HCT116 (cell line): ENCODE measurements at regions not wholly inside any gene's neighbourhood (a gene's known extent, or its start where the extent isn't known, plus 50 kb on each side); places are given as distances from the start of the nearest gene placed in this dataset.
A peak's percentile ranks its signal among the peaks of the same experiment; 100 is the strongest.

ENCODE experiments used
- ATAC-seq: fragments of 200-7000 bp; cut with Tn5 transposase; 2 replicates; pipeline ENCODE4 v1.9.1; 2020; ENCODE audit warnings: mild to moderate bottlenecking, moderate library complexity
- BruUV-seq: library from RNA; stranded (reverse); fragments of 400-500 nt; replicated peaks from 2 replicates; lab custom pipeline; 2021; lab: Mats Ljungman, UMichigan
- CTCF ChIA-PET: fragments of 300-600 bp; sonication (Branson Sonifier 250); formaldehyde crosslinking; loops from one replicate; lab custom pipeline; 2021; ENCODE audit warnings: antibody characterized with exemption; lab: Charles Lee
- POLR2A ChIA-PET: fragments of 300-600, 350-600 bp; sonication (Branson Sonifier 250); formaldehyde crosslinking; loops from one replicate; lab custom pipeline; 2021; ENCODE audit warnings: antibody characterized with exemption; lab: Charles Lee
- RAD21 ChIA-PET, 2 experiments: fragments of 300-600 bp; sonication (Branson Sonifier 250); formaldehyde crosslinking; loops; one replicate each; lab custom pipeline; 2023; ENCODE audit warnings: low total read pairs in 2 of 2; ENCODE audit not compliant: uncharacterized antibody in 2 of 2, unreplicated experiment in 2 of 2, low non-redundant PET in 1 of 2; lab: Charles Lee
- DNase-seq: peaks from one replicate; pipeline ENCODE4 v3.0.0-alpha.2; 2010; ENCODE audit warnings: low read depth, low spot score
- H2AFZ ChIP-seq: fragments of 200-600 bp; shearing (Covaris generic), sonication (generic); 2 replicates; pipeline ENCODE4 v1.6.1; 2017; ENCODE audit warnings: low read depth, mixed run types, mixed read lengths, antibody characterized with exemption, low read length; ENCODE audit not compliant: poor library complexity, severe bottlenecking
- H3K27ac ChIP-seq: 2 replicates; pipeline ENCODE4 v1.5.1; 2012; ENCODE audit warnings: low read depth, low read length
- H3K27me3 ChIP-seq: fragments of 200-600 bp; sonication (generic); 2 replicates; pipeline ENCODE4 v1.6.1; 2016; ENCODE audit warnings: mixed run types, low read length, mixed read lengths; ENCODE audit not compliant: insufficient read depth
- H3K36me3 ChIP-seq, 2 experiments: fragments of 200-500 bp in 1 of 2; fragments of 200-600 bp in 1 of 2; sonication (Bioruptor generic) in 1 of 2; sonication (generic) in 1 of 2; 2 replicates each; pipeline versions ENCODE4 v1.5.1 to v1.6.1; 2014 to 2016; ENCODE audit warnings: low read length in 2 of 2, inconsistent platforms in 1 of 2, mixed read lengths in 1 of 2, mixed run types in 1 of 2; ENCODE audit not compliant: insufficient read depth in 2 of 2, control insufficient read depth in 1 of 2
- H3K4me1 ChIP-seq, 2 experiments: fragments of 200-600 bp in 1 of 2; sonication (generic) in 1 of 2; 2 replicates each; pipeline versions ENCODE4 v1.5.1 to v1.6.1; 2012 to 2017; ENCODE audit warnings: low read length in 2 of 2, inconsistent platforms in 1 of 2, mild to moderate bottlenecking in 1 of 2, mixed read lengths in 1 of 2, mixed run types in 1 of 2, moderate library complexity in 1 of 2; ENCODE audit not compliant: insufficient read depth in 2 of 2, control insufficient read depth in 1 of 2
- H3K4me2 ChIP-seq: fragments of 200-600 bp; sonication (generic); 2 replicates; pipeline ENCODE4 v1.6.1; 2017; ENCODE audit warnings: mixed run types, low read length, mixed read lengths
- H3K4me3 ChIP-seq, 2 experiments: fragments of 200-600 bp in 1 of 2; sonication (generic) in 1 of 2; replicated peaks in 1 of 2; 2 replicates each; pipeline ENCODE4 v1.5.1; 2011 to 2016; ENCODE audit warnings: low read length in 2 of 2, control low read depth in 1 of 2, low read depth in 1 of 2, mild to moderate bottlenecking in 1 of 2, mixed read lengths in 1 of 2, mixed run types in 1 of 2
- H3K79me2 ChIP-seq: fragments of 200-600 bp; sonication (generic); 2 replicates; pipeline ENCODE4 v1.6.1; 2017; ENCODE audit warnings: mild to moderate bottlenecking, mixed run types, low read length, moderate library complexity, mixed read lengths; ENCODE audit not compliant: insufficient read depth
- H3K9ac ChIP-seq: fragments of 200-600 bp; sonication (generic); 2 replicates; pipeline ENCODE4 v1.6.1; 2016; ENCODE audit warnings: low read length, mixed read lengths
- H3K9me2 ChIP-seq: fragments of 200-600 bp; sonication (generic), shearing (Covaris generic); 2 replicates; pipeline ENCODE4 v1.6.1; 2017; ENCODE audit warnings: mixed run types, mild to moderate bottlenecking, moderate library complexity; ENCODE audit not compliant: insufficient read depth
- H3K9me3 ChIP-seq, 2 experiments: fragments of 200-500 bp in 1 of 2; fragments of 200-600 bp in 1 of 2; sonication (Bioruptor generic) in 1 of 2; sonication (generic) in 1 of 2; 2 replicates each; pipeline ENCODE4 v1.6.1; 2014 to 2017; ENCODE audit warnings: low read length in 2 of 2, mixed read lengths in 2 of 2, inconsistent platforms in 1 of 2, low read depth in 1 of 2, mild to moderate bottlenecking in 1 of 2, mixed run types in 1 of 2, moderate library complexity in 1 of 2; ENCODE audit not compliant: control insufficient read depth in 1 of 2, insufficient read depth in 1 of 2
- H4K20me1 ChIP-seq: fragments of 200-600 bp; sonication (generic), shearing (Covaris generic); 2 replicates; pipeline ENCODE4 v1.6.1; 2017; ENCODE audit warnings: mixed run types, mild to moderate bottlenecking, moderate library complexity; ENCODE audit not compliant: insufficient read depth
- CEBPB ChIP-seq: IDR thresholded peaks from 2 replicates; pipeline ENCODE4 v1.6.1; 2012; ENCODE audit warnings: low read depth
- EZH2 ChIP-seq: fragments of 200-600 bp; sonication (generic); IDR thresholded peaks from 2 replicates; pipeline ENCODE4 v1.6.1; 2017; ENCODE audit warnings: antibody characterized with exemption, mixed run types
- EZH2phosphoT487 ChIP-seq: fragments of 200-600 bp; IDR thresholded peaks from 2 replicates; pipeline ENCODE4 v1.6.1; 2018; ENCODE audit warnings: antibody characterized with exemption, borderline replicate concordance
- JUND ChIP-seq: IDR thresholded peaks from 2 replicates; pipeline ENCODE4 v1.6.1; 2012
- POLR2AphosphoS5 ChIP-seq: IDR thresholded peaks from 2 replicates; pipeline ENCODE4 v1.6.1; 2011; ENCODE audit warnings: mild to moderate bottlenecking, low read depth, low read length, moderate library complexity
- RAD21 ChIP-seq: IDR thresholded peaks from 2 replicates; pipeline ENCODE4 v1.6.1; 2012; ENCODE audit warnings: low read depth, mild to moderate bottlenecking
- SIN3A ChIP-seq: IDR thresholded peaks from 2 replicates; pipeline ENCODE4 v1.6.1; 2012; ENCODE audit warnings: low read depth
- SP1 ChIP-seq: IDR thresholded peaks from 2 replicates; pipeline ENCODE4 v1.6.1; 2012; ENCODE audit warnings: low read depth
- YY1 ChIP-seq: IDR thresholded peaks from 2 replicates; pipeline ENCODE4 v1.6.1; 2011; ENCODE audit warnings: low read length, low read depth, moderate library complexity, mild to moderate bottlenecking; ENCODE audit not compliant: insufficient replicate concordance; ENCODE audit errors: extremely low read depth
- intact Hi-C: fragments of 100-400 bp; cut with micrococcal nuclease; formaldehyde crosslinking; loops from 2 replicates; pipeline ENCODE4 v1.10.0; 2022
- TF ChIP-seq, protein P1 (sequence below), 3 experiments: fragments of 200-600 bp in 1 of 3; sonication (generic) in 1 of 3; IDR thresholded peaks in 2 of 3; conservative IDR thresholded peaks in 1 of 3; 2 replicates each; pipeline ENCODE4 v1.5.1; 2012 to 2017; ENCODE audit warnings: low read depth in 2 of 3, low read length in 2 of 3, antibody characterized with exemption in 1 of 3, borderline replicate concordance in 1 of 3, control low read depth in 1 of 3, mild to moderate bottlenecking in 1 of 3, mixed read lengths in 1 of 3, mixed run types in 1 of 3, moderate library complexity in 1 of 3; ENCODE audit not compliant: insufficient read depth in 1 of 3
- TF ChIP-seq, protein P2 (sequence below): IDR thresholded peaks from 2 replicates; pipeline ENCODE4 v1.6.1; 2012
- TF ChIP-seq, protein P3 (sequence below): IDR thresholded peaks from 2 replicates; pipeline ENCODE4 v1.6.1; 2012
- TF ChIP-seq, protein P4 (sequence below): IDR thresholded peaks from 2 replicates; pipeline ENCODE4 v1.6.1; 2011; ENCODE audit warnings: mild to moderate bottlenecking, low read length, moderate library complexity; ENCODE audit not compliant: insufficient replicate concordance; ENCODE audit errors: extremely low read depth

DNA sequence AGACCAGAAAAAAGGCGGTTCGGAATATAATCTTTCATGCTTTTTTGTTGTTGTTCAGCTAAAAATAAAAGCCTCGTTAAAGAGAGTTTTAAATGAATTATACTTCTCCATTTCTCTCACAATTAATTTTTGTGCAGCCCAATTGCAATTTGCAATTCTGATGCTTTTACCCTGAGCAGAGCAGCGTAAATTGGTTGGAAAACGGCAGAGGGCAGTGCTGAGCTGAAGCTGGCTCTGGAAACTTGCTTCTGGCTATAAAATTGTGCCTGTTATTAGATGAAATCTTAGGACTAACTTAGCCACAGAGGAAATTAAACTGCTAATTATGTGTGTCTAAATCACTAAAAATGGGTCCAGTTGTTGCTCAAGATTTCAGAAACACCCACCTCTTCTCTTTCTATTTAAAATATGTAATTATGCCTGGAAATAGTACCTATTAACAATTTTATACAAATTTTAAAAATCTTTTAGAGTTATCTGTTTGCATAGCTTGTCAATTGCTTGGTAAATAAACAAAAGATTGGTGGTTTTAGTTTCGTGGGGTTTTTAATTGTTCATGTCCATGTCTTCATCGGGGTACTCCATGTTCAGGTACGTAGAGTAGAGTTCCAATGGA lies 441.8 kb upstream of the TLE4 start:
- no peaks in the 10 kb centered on the region for H3K79me2 ChIP-seq
- CTCF ChIA-PET: interaction anchor here (0.9 to 1.0 kb wide), 2 partner anchors 16 to 25 kb away, joined by 3 read pairs; no protein-coding TSS in a partner anchor
- no TSS peak for BruUV-seq
- H3K9me2 ChIP-seq: no peaks in the 10 kb centered on the region
- RAD21 ChIA-PET: no interaction called here
- no peak overlapping the region for H3K27ac ChIP-seq
- H3K9me3 ChIP-seq: no peaks in the 10 kb centered on the region
- DNase-seq (peak; percentile 7), ATAC-seq (peak; percentile 75)
- no peak overlapping the region for H3K4me3 ChIP-seq
- H3K27me3 ChIP-seq: no peaks in the 10 kb centered on the region
- no peaks in the 10 kb centered on the region for H3K36me3 ChIP-seq
- TF ChIP-seq SP1 (no peak), EZH2phosphoT487 (no peak), RAD21 (peak; percentile 54)
- TF ChIP-seq, protein P1, sequence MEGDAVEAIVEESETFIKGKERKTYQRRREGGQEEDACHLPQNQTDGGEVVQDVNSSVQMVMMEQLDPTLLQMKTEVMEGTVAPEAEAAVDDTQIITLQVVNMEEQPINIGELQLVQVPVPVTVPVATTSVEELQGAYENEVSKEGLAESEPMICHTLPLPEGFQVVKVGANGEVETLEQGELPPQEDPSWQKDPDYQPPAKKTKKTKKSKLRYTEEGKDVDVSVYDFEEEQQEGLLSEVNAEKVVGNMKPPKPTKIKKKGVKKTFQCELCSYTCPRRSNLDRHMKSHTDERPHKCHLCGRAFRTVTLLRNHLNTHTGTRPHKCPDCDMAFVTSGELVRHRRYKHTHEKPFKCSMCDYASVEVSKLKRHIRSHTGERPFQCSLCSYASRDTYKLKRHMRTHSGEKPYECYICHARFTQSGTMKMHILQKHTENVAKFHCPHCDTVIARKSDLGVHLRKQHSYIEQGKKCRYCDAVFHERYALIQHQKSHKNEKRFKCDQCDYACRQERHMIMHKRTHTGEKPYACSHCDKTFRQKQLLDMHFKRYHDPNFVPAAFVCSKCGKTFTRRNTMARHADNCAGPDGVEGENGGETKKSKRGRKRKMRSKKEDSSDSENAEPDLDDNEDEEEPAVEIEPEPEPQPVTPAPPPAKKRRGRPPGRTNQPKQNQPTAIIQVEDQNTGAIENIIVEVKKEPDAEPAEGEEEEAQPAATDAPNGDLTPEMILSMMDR (IDR thresholded peaks at IDR 0.05 in 2 of 3, conservative IDR thresholded peaks at IDR 0.05 in 1 of 3; ENCODE audit: borderline replicate concordance in 1 of 3, insufficient read depth in 1 of 3, low read depth in 2 of 3, low read length in 2 of 3): peak; percentile 25 to 84 (median 78); a peak in 5 of 6 replicates
- TF ChIP-seq, all 23 proteins: peak for 2
- Histone ChIP-seq H4K20me1 (no peaks in the 10 kb centered on the region), H3K4me1 (0 out of 4 replicates have a peak, but pooled peaks cover 0 to 2% of the 10 kb centered on the region in 2 experiments), H3K9ac (no peak overlapping the region), H3K4me2 (no peak overlapping the region), H2AFZ (no peak overlapping the region)
- intact Hi-C loops: loop anchor here (2.0 to 5.0 kb wide), 3 partner anchors 309 to 693 kb away; no protein-coding TSS in a partner anchor
- POLR2A ChIA-PET: no interaction called here

DNA sequence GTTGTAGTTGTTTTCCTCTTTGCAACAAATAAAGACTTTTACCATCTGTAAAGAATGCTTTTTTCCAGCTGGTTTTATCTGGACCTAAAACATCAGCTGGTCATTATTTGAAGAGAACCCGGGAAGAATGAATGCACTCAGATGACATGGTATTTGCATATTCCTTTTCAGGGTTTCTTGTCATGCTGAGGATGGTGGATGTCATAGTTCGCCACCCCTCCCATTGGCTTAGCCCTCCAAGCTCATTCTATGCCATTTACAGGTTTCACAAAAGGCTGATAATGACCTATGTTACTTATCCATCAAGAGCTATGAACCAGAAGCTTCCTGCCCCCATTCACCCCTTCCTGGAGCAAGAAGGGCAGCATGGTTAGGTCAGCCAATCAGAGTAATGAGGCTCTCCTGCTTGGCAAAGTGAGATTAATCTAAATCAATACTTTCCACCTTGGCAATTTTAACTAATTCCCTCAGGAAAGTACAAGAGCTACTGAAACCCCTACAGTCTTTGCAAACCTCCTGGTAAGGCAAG lies 440.5 kb upstream of the TLE4 start:
- Histone ChIP-seq H3K27ac (no peak overlapping the region), H3K9me3 (no peaks in the 10 kb centered on the region), H3K27me3 (no peaks in the 10 kb centered on the region), H3K36me3 (no peaks in the 10 kb centered on the region), H2AFZ (no peak overlapping the region), H4K20me1 (no peaks in the 10 kb centered on the region), H3K79me2 (no peaks in the 10 kb centered on the region), H3K4me2 (no peak overlapping the region), H3K9me2 (no peaks in the 10 kb centered on the region), H3K9ac (no peak overlapping the region), H3K4me1 (0 out of 4 replicates have a peak, but pooled peaks cover 0 to 2% of the 10 kb centered on the region in 2 experiments), H3K4me3 (no peak overlapping the region)
- no TSS peak for BruUV-seq
- CTCF ChIA-PET: no interaction called here
- DNase-seq (no peak), ATAC-seq (no peak)
- POLR2A ChIA-PET: no interaction called here
- intact Hi-C loops: loop anchor here (2.0 to 5.0 kb wide), 3 partner anchors 311 to 694 kb away; no protein-coding TSS in a partner anchor
- RAD21 ChIA-PET: no interaction called here
- TF ChIP-seq EZH2 (no peak), RAD21 (no peak), CEBPB (no peak), SIN3A (no peak), JUND (no peak), YY1 (no peak), POLR2AphosphoS5 (no peak)
- TF ChIP-seq, protein P2, sequence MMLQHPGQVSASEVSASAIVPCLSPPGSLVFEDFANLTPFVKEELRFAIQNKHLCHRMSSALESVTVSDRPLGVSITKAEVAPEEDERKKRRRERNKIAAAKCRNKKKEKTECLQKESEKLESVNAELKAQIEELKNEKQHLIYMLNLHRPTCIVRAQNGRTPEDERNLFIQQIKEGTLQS: no peak
- TF ChIP-seq, protein P3, sequence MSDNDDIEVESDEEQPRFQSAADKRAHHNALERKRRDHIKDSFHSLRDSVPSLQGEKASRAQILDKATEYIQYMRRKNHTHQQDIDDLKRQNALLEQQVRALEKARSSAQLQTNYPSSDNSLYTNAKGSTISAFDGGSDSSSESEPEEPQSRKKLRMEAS: no peak
- TF ChIP-seq, protein P4, sequence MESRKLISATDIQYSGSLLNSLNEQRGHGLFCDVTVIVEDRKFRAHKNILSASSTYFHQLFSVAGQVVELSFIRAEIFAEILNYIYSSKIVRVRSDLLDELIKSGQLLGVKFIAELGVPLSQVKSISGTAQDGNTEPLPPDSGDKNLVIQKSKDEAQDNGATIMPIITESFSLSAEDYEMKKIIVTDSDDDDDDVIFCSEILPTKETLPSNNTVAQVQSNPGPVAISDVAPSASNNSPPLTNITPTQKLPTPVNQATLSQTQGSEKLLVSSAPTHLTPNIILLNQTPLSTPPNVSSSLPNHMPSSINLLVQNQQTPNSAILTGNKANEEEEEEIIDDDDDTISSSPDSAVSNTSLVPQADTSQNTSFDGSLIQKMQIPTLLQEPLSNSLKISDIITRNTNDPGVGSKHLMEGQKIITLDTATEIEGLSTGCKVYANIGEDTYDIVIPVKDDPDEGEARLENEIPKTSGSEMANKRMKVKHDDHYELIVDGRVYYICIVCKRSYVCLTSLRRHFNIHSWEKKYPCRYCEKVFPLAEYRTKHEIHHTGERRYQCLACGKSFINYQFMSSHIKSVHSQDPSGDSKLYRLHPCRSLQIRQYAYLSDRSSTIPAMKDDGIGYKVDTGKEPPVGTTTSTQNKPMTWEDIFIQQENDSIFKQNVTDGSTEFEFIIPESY: no peak
